HEK293 (cell line): ENCODE measurements at regions not wholly inside any gene's neighbourhood (a gene's known extent, or its start where the extent isn't known, plus 50 kb on each side); places are given as distances from the start of the nearest gene placed in this dataset.

Experiments
- CTCF ChIA-PET: fragments of 350-600 bp; formaldehyde crosslinking; extraction: SDS; loops from one replicate; lab custom pipeline; 2021; ENCODE audit warnings: antibody characterized with exemption; lab: Yijun Ruan, JAX
- POLR2A ChIA-PET: fragments of 300-600 bp; formaldehyde crosslinking; extraction: SDS; loops from one replicate; lab custom pipeline; 2020; ENCODE audit warnings: antibody characterized with exemption, inconsistent platforms; lab: Yijun Ruan, JAX
- H3K27ac ChIP-seq: fragments of 200-500 bp; sonication (Bioruptor generic); 2 replicates; pipeline ENCODE4 v1.5.1; 2014; ENCODE audit warnings: low read depth, low read length, control low read depth, inconsistent platforms; ENCODE audit errors: extremely low read depth
- H3K36me3 ChIP-seq, 2 experiments: fragments of 200-500 bp in 1 of 2; sonication (Bioruptor generic) in 1 of 2; 1 replicate in 1 of 2; 2 replicates in 1 of 2; pipeline ENCODE4 v1.5.1; 2014 to 2017; ENCODE audit warnings: inconsistent platforms in 2 of 2, low read length in 2 of 2; ENCODE audit not compliant: control insufficient read depth in 2 of 2, insufficient read depth in 1 of 2
- H3K4me1 ChIP-seq: fragments of 200-500 bp; sonication (Bioruptor generic); 2 replicates; pipeline ENCODE4 v1.5.1; 2014; ENCODE audit warnings: mild to moderate bottlenecking, low read length, inconsistent platforms; ENCODE audit not compliant: control insufficient read depth, insufficient read depth
- H3K4me3 ChIP-seq: 2 replicates; pipeline ENCODE4 v1.5.1; 2011; ENCODE audit warnings: low read depth, mild to moderate bottlenecking, control low read depth, low read length, moderate library complexity
- H3K9me3 ChIP-seq: fragments of 200-500 bp; sonication (Bioruptor generic); 2 replicates; pipeline ENCODE4 v1.5.1; 2014; ENCODE audit warnings: low read depth, low read length, inconsistent platforms; ENCODE audit not compliant: control insufficient read depth, insufficient read depth
- IKZF3 ChIP-seq: fragments of 450-650 bp; IDR thresholded peaks from 2 replicates; pipeline ENCODE4 v1.5.0; 2018; ENCODE audit warnings: missing biosample characterization, mild to moderate bottlenecking, missing genetic modification characterization, moderate library complexity
- KLF16 ChIP-seq: fragments of 450-650 bp; formaldehyde crosslinking; IDR thresholded peaks from 2 replicates; pipeline ENCODE4 v1.5.1; 2017; ENCODE audit warnings: missing biosample characterization, missing genetic modification characterization
- KLF17 ChIP-seq: fragments of 450-650 bp; formaldehyde crosslinking; IDR thresholded peaks from 2 replicates; pipeline ENCODE4 v1.5.1; 2016; ENCODE audit warnings: missing biosample characterization, missing genetic modification characterization
- PBX3 ChIP-seq: sonication (generic); formaldehyde crosslinking; IDR thresholded peaks from 2 replicates; pipeline ENCODE4 v1.8.1; 2022; ENCODE audit warnings: mild to moderate bottlenecking, moderate library complexity, missing genetic modification reagents
- SCRT1 ChIP-seq: fragments of 450-650 bp; formaldehyde crosslinking; IDR thresholded peaks from 2 replicates; pipeline ENCODE4 v1.5.1; 2016; ENCODE audit warnings: missing biosample characterization, missing genetic modification characterization, borderline replicate concordance
- SP7 ChIP-seq: fragments of 450-650 bp; formaldehyde crosslinking; IDR thresholded peaks from 2 replicates; pipeline ENCODE4 v1.5.1; 2016; ENCODE audit warnings: missing biosample characterization, missing genetic modification characterization
- ZBTB21 ChIP-seq: fragments of 450-650 bp; formaldehyde crosslinking; IDR thresholded peaks from 2 replicates; pipeline ENCODE4 v1.5.1; 2017; ENCODE audit warnings: missing biosample characterization, missing genetic modification characterization
- ZBTB49 ChIP-seq: fragments of 450-650 bp; formaldehyde crosslinking; IDR thresholded peaks from 2 replicates; pipeline ENCODE4 v1.5.1; 2016; ENCODE audit warnings: missing biosample characterization, missing genetic modification characterization, low read depth
- ZFP41 ChIP-seq: fragments of 450-650 bp; formaldehyde crosslinking; IDR thresholded peaks from 2 replicates; pipeline ENCODE4 v1.5.1; 2016; ENCODE audit warnings: missing biosample characterization, missing genetic modification characterization, borderline replicate concordance
- ZNF184 ChIP-seq: fragments of 450-650 bp; IDR thresholded peaks from 2 replicates; pipeline ENCODE4 v1.5.1; 2018; ENCODE audit warnings: missing biosample characterization, mild to moderate bottlenecking, missing genetic modification characterization
- ZNF311 ChIP-seq: fragments of 450-650 bp; formaldehyde crosslinking; IDR thresholded peaks from 2 replicates; pipeline ENCODE4 v1.5.1; 2017; ENCODE audit warnings: missing biosample characterization, missing genetic modification characterization, borderline replicate concordance
- ZNF324 ChIP-seq: fragments of 450-650 bp; formaldehyde crosslinking; IDR thresholded peaks from 2 replicates; pipeline ENCODE4 v1.5.1; 2016; ENCODE audit warnings: missing biosample characterization, missing genetic modification characterization
- ZNF341 ChIP-seq: fragments of 450-650 bp; formaldehyde crosslinking; IDR thresholded peaks from 2 replicates; pipeline ENCODE4; 2016; ENCODE audit warnings: low read depth, missing biosample characterization, missing genetic modification characterization
- ZNF37A ChIP-seq: fragments of 450-650 bp; IDR thresholded peaks from 2 replicates; pipeline ENCODE4 v1.5.1; 2018; ENCODE audit warnings: missing biosample characterization, missing genetic modification characterization
- ZNF544 ChIP-seq: fragments of 450-650 bp; formaldehyde crosslinking; IDR thresholded peaks from 2 replicates; pipeline ENCODE4 v1.5.0; 2017; ENCODE audit warnings: missing biosample characterization, missing genetic modification characterization
- ZNF549 ChIP-seq: fragments of 450-650 bp; IDR thresholded peaks from 2 replicates; pipeline ENCODE4 v1.5.1; 2018; ENCODE audit warnings: missing biosample characterization, missing genetic modification characterization, mild to moderate bottlenecking, inconsistent platforms, moderate library complexity
- ZNF555 ChIP-seq: fragments of 450-650 bp; formaldehyde crosslinking; conservative IDR thresholded peaks from 2 replicates; pipeline ENCODE4 v1.5.1; 2017; ENCODE audit warnings: missing biosample characterization, mild to moderate bottlenecking, missing genetic modification characterization, inconsistent platforms
- ZNF692 ChIP-seq: fragments of 450-650 bp; formaldehyde crosslinking; IDR thresholded peaks from 2 replicates; pipeline ENCODE4 v1.5.1; 2016; ENCODE audit warnings: missing biosample characterization, missing genetic modification characterization
- ZNF701 ChIP-seq: fragments of 450-650 bp; formaldehyde crosslinking; IDR thresholded peaks from 2 replicates; pipeline ENCODE4 v1.5.1; 2016; ENCODE audit warnings: missing biosample characterization, missing genetic modification characterization
- ZNF768 ChIP-seq: fragments of 450-650 bp; formaldehyde crosslinking; IDR thresholded peaks from 2 replicates; pipeline ENCODE4 v1.5.1; 2018; ENCODE audit warnings: missing biosample characterization, mild to moderate bottlenecking, missing genetic modification characterization
- ZSCAN18 ChIP-seq: fragments of 450-650 bp; formaldehyde crosslinking; IDR thresholded peaks from 2 replicates; pipeline ENCODE4 v1.5.1; 2016; ENCODE audit warnings: missing biosample characterization, missing genetic modification characterization
- ZSCAN4 ChIP-seq: fragments of 450-650 bp; formaldehyde crosslinking; IDR thresholded peaks from 2 replicates; pipeline ENCODE4 v1.5.1; 2017; ENCODE audit warnings: missing biosample characterization, missing genetic modification characterization
- ZXDB ChIP-seq: fragments of 450-650 bp; formaldehyde crosslinking; IDR thresholded peaks from 2 replicates; pipeline ENCODE4 v1.5.1; 2016; ENCODE audit warnings: missing biosample characterization, missing genetic modification characterization

- TF ChIP-seq ZNF184 (tag by site-specific recombination): no peak
- TF ChIP-seq KLF16 (tag by site-specific recombination): no peak
- no peak for TF ChIP-seq ZNF324 (tag by site-specific recombination)
- TF ChIP-seq ZNF37A (tag by site-specific recombination): no peak
- no peak for TF ChIP-seq IKZF3
Measured at GRCh38 chrX:88990882-88991582, 244.0 kb downstream of the CPXCR1 start (continued).

- CTCF ChIA-PET: no interaction called here
- TF ChIP-seq SCRT1 (tag by site-specific recombination): no peak
- TF ChIP-seq SP7 (tag by site-specific recombination): no peak
- TF ChIP-seq ZNF768 (tag by site-specific recombination): no peak
- no peak for TF ChIP-seq ZNF555 (tag by site-specific recombination)
- TF ChIP-seq ZSCAN18 (tag by site-specific recombination): no peak
- TF ChIP-seq ZFP41: no peak
- no peak for TF ChIP-seq ZXDB (tag by site-specific recombination)
- TF ChIP-seq ZNF549 (tag by site-specific recombination): no peak
- TF ChIP-seq ZBTB21 (tag by site-specific recombination): no peak
- TF ChIP-seq ZNF341 (tag by site-specific recombination): no peak
- no peak for TF ChIP-seq ZNF701 (tag by site-specific recombination)
- no peak for TF ChIP-seq ZNF692 (tag by site-specific recombination)
- no peak for TF ChIP-seq PBX3 (CRISPR knock-in tag)
- TF ChIP-seq ZSCAN4 (tag by site-specific recombination): no peak
- H3K4me1 ChIP-seq: no peaks in the 10 kb centered on the region
- no peaks in the 10 kb centered on the region for H3K9me3 ChIP-seq
- H3K4me3 ChIP-seq: no peak overlapping the region
- H3K36me3 ChIP-seq: no peaks in the 10 kb centered on the region
- POLR2A ChIA-PET: no interaction called here
- H3K27ac ChIP-seq: no peak overlapping the region
Measured at GRCh38 chrX:88991583-88992132, 244.6 kb downstream of the CPXCR1 start.

- Histone ChIP-seq H3K27ac (no peak overlapping the region), H3K4me1 (no peaks in the 10 kb centered on the region), H3K9me3 (peaks cover 2% of the 10 kb centered on the region), H3K4me3 (no peak overlapping the region), H3K36me3 (no peaks in the 10 kb centered on the region)
- TF ChIP-seq ZBTB49 (tag by site-specific recombination) (no peak), ZNF311 (no peak), ZNF544 (no peak), KLF17 (tag by site-specific recombination) (no peak)
- ChIA-PET POLR2A (no interaction called here), CTCF (interaction anchor here (1.0 kb wide), 1 partner anchor 14 kb away, joined by 3 read pairs; no protein-coding TSS in a partner anchor)
Measured at GRCh38 chrX:89021964-89022363, 274.9 kb downstream of the CPXCR1 start.
